SK-N-MC (cell line): ENCODE measurements at regions not wholly inside any gene's neighbourhood (a gene's known extent, or its start where the extent isn't known, plus 50 kb on each side); places are given as distances from the start of the nearest gene placed in this dataset.

ENCODE experiments used
- DNase-seq: peaks from one replicate; pipeline ENCODE4 v3.0.0-alpha.2; 2011; ENCODE audit warnings: low read depth, low spot score
- H3K27ac ChIP-seq: fragments of 200-600 bp; sonication (generic); 2 replicates; pipeline ENCODE4 v1.5.1; 2016; ENCODE audit warnings: mixed run types
- H3K36me3 ChIP-seq: fragments of 200-600 bp; sonication (generic); 2 replicates; pipeline ENCODE4 v1.6.1; 2017; ENCODE audit warnings: antibody characterized with exemption, low read length, mixed read lengths; ENCODE audit not compliant: insufficient read depth
- H3K4me3 ChIP-seq: fragments of 200-600 bp; sonication (generic); 2 replicates; pipeline ENCODE4 v1.5.1; 2016
- H3K9ac ChIP-seq: fragments of 200-600 bp; sonication (generic); 2 replicates; pipeline ENCODE4 v1.8.0; 2017; ENCODE audit warnings: mixed run types, mixed read lengths; ENCODE audit not compliant: insufficient read length
- H3K9me3 ChIP-seq: fragments of 200-600 bp; sonication (generic); 2 replicates; pipeline ENCODE4 v1.6.1; 2017; ENCODE audit warnings: low read depth, mild to moderate bottlenecking, antibody characterized with exemption, low read length, moderate library complexity, mixed read lengths
- EZH2 ChIP-seq: fragments of 200-600 bp; sonication (generic); IDR thresholded peaks from one replicate; pipeline ENCODE4 v1.6.1; 2017; ENCODE audit warnings: antibody characterized with exemption
- FOXP2 ChIP-seq: optimal IDR thresholded peaks from 2 replicates; pipeline ENCODE3; 2011; ENCODE audit warnings: mild to moderate bottlenecking, moderate library complexity; ENCODE audit not compliant: insufficient read depth; ENCODE audit errors: extremely low read length, control extremely low read depth
- POLR2AphosphoS5 ChIP-seq: IDR thresholded peaks from 2 replicates; pipeline ENCODE4 v1.6.1; 2012; ENCODE audit warnings: mild to moderate bottlenecking, low read depth, low read length, borderline replicate concordance

GRCh38 chr6:119543332-119543731 is 193.8 kb upstream of the MAN1A1 start:
- TF ChIP-seq EZH2: no peak
- TF ChIP-seq POLR2AphosphoS5: no peak
- TF ChIP-seq FOXP2: no peak

GRCh38 chr6:119542037-119542436 is 192.5 kb upstream of the MAN1A1 start:
- DNase-seq: no peak
- Histone ChIP-seq H3K9ac (no peak overlapping the region), H3K4me3 (no peak overlapping the region), H3K36me3 (no peaks in the 10 kb centered on the region), H3K9me3 (no peaks in the 10 kb centered on the region), H3K27ac (no peak overlapping the region)
- TF ChIP-seq FOXP2 (no peak), EZH2 (no peak), POLR2AphosphoS5 (no peak)

More at GRCh38 chr6:119543332-119543731, 193.8 kb upstream of the MAN1A1 start:
- no peaks in the 10 kb centered on the region for H3K36me3 ChIP-seq
- no peak overlapping the region for H3K27ac ChIP-seq
- no peak overlapping the region for H3K4me3 ChIP-seq
- H3K9me3 ChIP-seq: no peaks in the 10 kb centered on the region
- no peak for DNase-seq
- no peak overlapping the region for H3K9ac ChIP-seq

- H3K9ac ChIP-seq: no peak overlapping the region
- DNase-seq: peak; percentile 37
These were observed 191.8 kb upstream of the MAN1A1 start for GRCh38 chr6:119541132-119541905.

GRCh38 chr6:119540417-119540816 is 190.9 kb upstream of the MAN1A1 start:
- no peak overlapping the region for H3K27ac ChIP-seq
- TF ChIP-seq EZH2 (no peak), POLR2AphosphoS5 (no peak), FOXP2 (no peak)
- no peaks in the 10 kb centered on the region for H3K36me3 ChIP-seq
- no peak overlapping the region for H3K4me3 ChIP-seq
- no peak overlapping the region for H3K9ac ChIP-seq
- no peak for DNase-seq
- no peaks in the 10 kb centered on the region for H3K9me3 ChIP-seq

More at GRCh38 chr6:119541132-119541905, 191.8 kb upstream of the MAN1A1 start:
- TF ChIP-seq FOXP2: no peak
- no peak for TF ChIP-seq POLR2AphosphoS5
- H3K36me3 ChIP-seq: no peaks in the 10 kb centered on the region
- H3K9me3 ChIP-seq: no peaks in the 10 kb centered on the region
- no peak overlapping the region for H3K27ac ChIP-seq
- no peak overlapping the region for H3K4me3 ChIP-seq

- no peak for DNase-seq
- TF ChIP-seq POLR2AphosphoS5: no peak
- TF ChIP-seq EZH2: no peak
- TF ChIP-seq FOXP2: no peak
- no peak overlapping the region for H3K4me3 ChIP-seq
- H3K9me3 ChIP-seq: no peaks in the 10 kb centered on the region
- no peak overlapping the region for H3K9ac ChIP-seq
- no peak overlapping the region for H3K27ac ChIP-seq
- no peaks in the 10 kb centered on the region for H3K36me3 ChIP-seq
These were observed 189.6 kb upstream of the MAN1A1 start for GRCh38 chr6:119539066-119539746.

- Histone ChIP-seq H3K9me3 (no peaks in the 10 kb centered on the region), H3K36me3 (no peaks in the 10 kb centered on the region), H3K9ac (no peak overlapping the region), H3K4me3 (no peak overlapping the region), H3K27ac (no peak overlapping the region)
- DNase-seq: no peak
- TF ChIP-seq POLR2AphosphoS5: no peak
- TF ChIP-seq FOXP2: no peak
- TF ChIP-seq EZH2: no peak
These were observed 187.1 kb upstream of the MAN1A1 start for GRCh38 chr6:119536666-119537065.

- no peak for DNase-seq
- H3K27ac ChIP-seq: no peak overlapping the region
These were observed 185.8 kb upstream of the MAN1A1 start for GRCh38 chr6:119535332-119535731.

GRCh38 chr6:119533603-119534279 is 184.2 kb upstream of the MAN1A1 start:
- Histone ChIP-seq H3K4me3 (no peak overlapping the region), H3K36me3 (no peaks in the 10 kb centered on the region), H3K9ac (no peak overlapping the region), H3K9me3 (no peaks in the 10 kb centered on the region), H3K27ac (no peak overlapping the region)
- no peak for TF ChIP-seq FOXP2
- TF ChIP-seq EZH2: no peak
- no peak for TF ChIP-seq POLR2AphosphoS5
- DNase-seq: no peak

More at GRCh38 chr6:119535332-119535731, 185.8 kb upstream of the MAN1A1 start:
- H3K9ac ChIP-seq: no peak overlapping the region
- H3K36me3 ChIP-seq: no peaks in the 10 kb centered on the region
- no peaks in the 10 kb centered on the region for H3K9me3 ChIP-seq
- no peak overlapping the region for H3K4me3 ChIP-seq
- TF ChIP-seq EZH2 (no peak), POLR2AphosphoS5 (no peak), FOXP2 (no peak)

- no peaks in the 10 kb centered on the region for H3K36me3 ChIP-seq
- peak; percentile 58 for DNase-seq
- H3K9ac ChIP-seq: no peak overlapping the region
- no peaks in the 10 kb centered on the region for H3K9me3 ChIP-seq
- TF ChIP-seq FOXP2 (no peak), EZH2 (no peak), POLR2AphosphoS5 (no peak)
- peak overlapping the region; percentile 22 for H3K4me3 ChIP-seq
- H3K27ac ChIP-seq: peak overlapping the region; percentile 23
These were observed 177.6 kb upstream of the MAN1A1 start for GRCh38 chr6:119527231-119527578.
